Liver (tissue), 8 donors: ENCODE measurements at regions not wholly inside any gene's neighbourhood (a gene's known extent, or its start where the extent isn't known, plus 50 kb on each side); places are given as distances from the start of the nearest gene placed in this dataset.

Experiments used
- DNase-seq: peaks from one replicate; pipeline ENCODE4 v3.0.0-alpha.2; 2017; ENCODE audit warnings: low spot score
- H3K27ac ChIP-seq, 2 donors: one replicate each; pipeline ENCODE4 v1.7.0; 2013; ENCODE audit warnings: inconsistent platforms in 2 of 2, low read length in 2 of 2, control low read depth in 1 of 2, low read depth in 1 of 2, mild to moderate bottlenecking in 1 of 2
- H3K27me3 ChIP-seq, 4 donors: one replicate each; pipeline versions ENCODE4 v1.6.1 to v1.7.0; 2013; ENCODE audit warnings: low read length in 3 of 4, inconsistent platforms in 1 of 4, mild to moderate bottlenecking in 1 of 4, moderate library complexity in 1 of 4; ENCODE audit not compliant: control insufficient read depth in 4 of 4, insufficient read depth in 4 of 4
- H3K36me3 ChIP-seq, 4 donors: one replicate each; pipeline versions ENCODE4 v1.6.1 to v1.7.0; 2013; ENCODE audit warnings: low read length in 3 of 4, mild to moderate bottlenecking in 3 of 4, low read depth in 1 of 4, moderate library complexity in 1 of 4; ENCODE audit not compliant: control insufficient read depth in 4 of 4, insufficient read depth in 3 of 4
- H3K4me1 ChIP-seq, 4 donors: one replicate each; pipeline versions ENCODE4 v1.6.1 to v1.7.0; 2013; ENCODE audit warnings: low read length in 3 of 4, mild to moderate bottlenecking in 3 of 4, moderate library complexity in 1 of 4; ENCODE audit not compliant: control insufficient read depth in 4 of 4, insufficient read depth in 4 of 4
- H3K4me3 ChIP-seq, 3 donors: one replicate each; pipeline versions ENCODE4 v1.6.1 to v1.7.0; 2013; ENCODE audit warnings: low read length in 3 of 3, control low read depth in 1 of 3, low read depth in 1 of 3, mild to moderate bottlenecking in 1 of 3
- H3K9ac ChIP-seq, 2 donors: one replicate each; pipeline ENCODE4 v1.7.0; 2013; ENCODE audit warnings: low read length in 2 of 2, mild to moderate bottlenecking in 2 of 2, moderate library complexity in 2 of 2, control low read depth in 1 of 2, low read depth in 1 of 2
- H3K9me3 ChIP-seq, 4 donors: one replicate each; pipeline versions ENCODE4 v1.6.1 to v1.7.0; 2013; ENCODE audit warnings: low read length in 3 of 4; ENCODE audit not compliant: control insufficient read depth in 4 of 4
- EGR1 ChIP-seq, 2 donors: IDR thresholded peaks; 2 replicates each; pipeline ENCODE4 v1.6.1; 2016 to 2018; ENCODE audit warnings: antibody characterized with exemption in 2 of 2, low read depth in 2 of 2
- FOXA1 ChIP-seq: IDR thresholded peaks from 2 replicates; pipeline ENCODE4 v1.6.1; 2016; ENCODE audit warnings: antibody characterized with exemption
- FOXA2 ChIP-seq: IDR thresholded peaks from 2 replicates; pipeline ENCODE4 v1.6.1; 2016; ENCODE audit warnings: antibody characterized with exemption
- GABPA ChIP-seq, 2 donors: IDR thresholded peaks in 1 of 2; conservative IDR thresholded peaks in 1 of 2; 2 replicates each; pipeline ENCODE4 v1.6.1; 2016; ENCODE audit warnings: antibody characterized with exemption in 2 of 2, mild to moderate bottlenecking in 1 of 2, moderate library complexity in 1 of 2
- HNF4A ChIP-seq, 2 donors: conservative IDR thresholded peaks; 2 replicates each; pipeline ENCODE4 v1.6.1; 2016; ENCODE audit warnings: antibody characterized with exemption in 2 of 2, mild to moderate bottlenecking in 2 of 2
- HNF4G ChIP-seq: IDR thresholded peaks from 2 replicates; pipeline ENCODE4 v1.6.1; 2016; ENCODE audit warnings: antibody characterized with exemption
- JUND ChIP-seq, 2 donors: IDR thresholded peaks; 2 replicates each; pipeline ENCODE4 v1.6.1; 2016; ENCODE audit warnings: antibody characterized with exemption in 2 of 2
- NR2F2 ChIP-seq: IDR thresholded peaks from 2 replicates; pipeline ENCODE4 v1.6.1; 2016; ENCODE audit warnings: antibody characterized with exemption
- RAD21 ChIP-seq, 2 donors: IDR thresholded peaks; 2 replicates each; pipeline ENCODE4 v1.6.1; 2016; ENCODE audit warnings: antibody characterized with exemption in 2 of 2, mild to moderate bottlenecking in 2 of 2
- RXRA ChIP-seq, 2 donors: IDR thresholded peaks; 2 replicates each; pipeline ENCODE4 v1.6.1; 2017 to 2018; ENCODE audit warnings: antibody characterized with exemption in 2 of 2, mild to moderate bottlenecking in 1 of 2
- SP1 ChIP-seq: IDR thresholded peaks from 2 replicates; pipeline ENCODE4 v1.6.1; 2018; ENCODE audit warnings: antibody characterized with exemption, mild to moderate bottlenecking
- TAF1 ChIP-seq: conservative IDR thresholded peaks from 2 replicates; pipeline ENCODE4 v1.6.1; 2016; ENCODE audit warnings: antibody characterized with exemption, mild to moderate bottlenecking
- YY1 ChIP-seq: IDR thresholded peaks from 2 replicates; pipeline ENCODE4 v1.6.1; 2016; ENCODE audit warnings: antibody characterized with exemption, mild to moderate bottlenecking
- WGBS: extraction: QIAGEN DNeasy Blood & Tissue Kit; methylation state at CpG from one replicate; pipeline ENCODE4 v1.1.7; 2013; 5-methylcytosine and 5-hydroxymethylcytosine counted together
- TF ChIP-seq, protein P1 (sequence below): fragments of 150-350 bp; IDR thresholded peaks from 2 replicates; pipeline ENCODE4 v1.5.1; 2017; ENCODE audit warnings: improper control_type of control experiment, low read depth, low read length; ENCODE audit not compliant: missing input control
- TF ChIP-seq, protein P2 (sequence below): IDR thresholded peaks from 2 replicates; pipeline ENCODE4 v1.6.1; 2016; ENCODE audit warnings: antibody characterized with exemption
- TF ChIP-seq, protein P3 (sequence below): IDR thresholded peaks from 2 replicates; pipeline ENCODE4 v1.6.1; 2016; ENCODE audit warnings: antibody characterized with exemption
- TF ChIP-seq, protein P4 (sequence below): IDR thresholded peaks from 2 replicates; pipeline ENCODE4 v1.6.1; 2016; ENCODE audit warnings: antibody characterized with exemption
- TF ChIP-seq, protein P5 (sequence below): IDR thresholded peaks from 2 replicates; pipeline ENCODE4 v1.6.1; 2016; ENCODE audit warnings: antibody characterized with exemption, mild to moderate bottlenecking
- donor health status: healthy.
- donor health status: healthy.
- donor health status: healthy.
- donor health status: healthy.
- donor health status: healthy.

DNA sequence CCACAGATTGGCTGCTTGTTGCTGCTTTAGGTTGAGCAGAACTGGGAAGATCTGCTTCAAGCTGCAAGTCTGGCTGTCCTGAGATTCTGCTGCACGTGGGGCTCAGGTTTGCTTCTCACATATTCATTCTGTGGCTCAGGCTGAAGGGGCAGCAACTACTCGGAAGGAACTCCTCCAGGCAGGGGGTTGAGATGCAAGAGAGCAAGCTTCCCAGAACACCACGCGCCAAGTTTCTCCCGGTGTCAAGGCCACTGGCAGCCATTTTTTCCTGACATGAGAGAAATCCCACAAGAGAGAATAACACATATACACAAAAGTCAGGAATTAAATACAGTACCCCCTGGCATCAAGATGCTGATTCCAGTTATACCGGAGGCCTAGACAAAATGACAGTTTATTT is 887.6 kb upstream of the SLC10A2 start (continued):
- TF ChIP-seq, protein P1, sequence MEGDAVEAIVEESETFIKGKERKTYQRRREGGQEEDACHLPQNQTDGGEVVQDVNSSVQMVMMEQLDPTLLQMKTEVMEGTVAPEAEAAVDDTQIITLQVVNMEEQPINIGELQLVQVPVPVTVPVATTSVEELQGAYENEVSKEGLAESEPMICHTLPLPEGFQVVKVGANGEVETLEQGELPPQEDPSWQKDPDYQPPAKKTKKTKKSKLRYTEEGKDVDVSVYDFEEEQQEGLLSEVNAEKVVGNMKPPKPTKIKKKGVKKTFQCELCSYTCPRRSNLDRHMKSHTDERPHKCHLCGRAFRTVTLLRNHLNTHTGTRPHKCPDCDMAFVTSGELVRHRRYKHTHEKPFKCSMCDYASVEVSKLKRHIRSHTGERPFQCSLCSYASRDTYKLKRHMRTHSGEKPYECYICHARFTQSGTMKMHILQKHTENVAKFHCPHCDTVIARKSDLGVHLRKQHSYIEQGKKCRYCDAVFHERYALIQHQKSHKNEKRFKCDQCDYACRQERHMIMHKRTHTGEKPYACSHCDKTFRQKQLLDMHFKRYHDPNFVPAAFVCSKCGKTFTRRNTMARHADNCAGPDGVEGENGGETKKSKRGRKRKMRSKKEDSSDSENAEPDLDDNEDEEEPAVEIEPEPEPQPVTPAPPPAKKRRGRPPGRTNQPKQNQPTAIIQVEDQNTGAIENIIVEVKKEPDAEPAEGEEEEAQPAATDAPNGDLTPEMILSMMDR: no peak
- no peak for TF ChIP-seq JUND (IDR thresholded peaks at IDR 0.05)

DNA sequence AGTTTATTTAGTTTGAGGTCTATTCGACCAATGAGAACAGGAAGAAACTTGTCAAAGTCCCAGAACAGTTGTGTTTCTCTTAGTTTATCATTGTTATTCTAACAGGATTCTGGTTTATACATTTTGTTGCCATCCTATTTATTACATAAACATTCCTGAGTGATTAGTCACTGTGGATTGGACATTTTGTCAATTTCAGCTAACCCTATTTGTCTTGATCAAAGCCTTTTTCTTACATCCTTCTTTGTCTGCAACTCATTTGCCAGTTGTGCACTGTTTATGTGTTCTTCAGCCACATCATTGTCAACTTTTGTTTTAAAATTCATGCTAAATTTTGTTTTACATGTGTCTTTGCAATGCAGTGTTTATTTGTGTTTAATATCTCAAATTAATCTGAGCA is 886.0 kb upstream of the SLC10A2 start:
- H3K27ac ChIP-seq: no peak overlapping the region
- H3K36me3 ChIP-seq: no peaks in the 10 kb centered on the region
- H3K27me3 ChIP-seq: no peaks in the 10 kb centered on the region
- no peak for DNase-seq
- TF ChIP-seq, protein P2, sequence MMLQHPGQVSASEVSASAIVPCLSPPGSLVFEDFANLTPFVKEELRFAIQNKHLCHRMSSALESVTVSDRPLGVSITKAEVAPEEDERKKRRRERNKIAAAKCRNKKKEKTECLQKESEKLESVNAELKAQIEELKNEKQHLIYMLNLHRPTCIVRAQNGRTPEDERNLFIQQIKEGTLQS: no peak
- TF ChIP-seq, protein P3, sequence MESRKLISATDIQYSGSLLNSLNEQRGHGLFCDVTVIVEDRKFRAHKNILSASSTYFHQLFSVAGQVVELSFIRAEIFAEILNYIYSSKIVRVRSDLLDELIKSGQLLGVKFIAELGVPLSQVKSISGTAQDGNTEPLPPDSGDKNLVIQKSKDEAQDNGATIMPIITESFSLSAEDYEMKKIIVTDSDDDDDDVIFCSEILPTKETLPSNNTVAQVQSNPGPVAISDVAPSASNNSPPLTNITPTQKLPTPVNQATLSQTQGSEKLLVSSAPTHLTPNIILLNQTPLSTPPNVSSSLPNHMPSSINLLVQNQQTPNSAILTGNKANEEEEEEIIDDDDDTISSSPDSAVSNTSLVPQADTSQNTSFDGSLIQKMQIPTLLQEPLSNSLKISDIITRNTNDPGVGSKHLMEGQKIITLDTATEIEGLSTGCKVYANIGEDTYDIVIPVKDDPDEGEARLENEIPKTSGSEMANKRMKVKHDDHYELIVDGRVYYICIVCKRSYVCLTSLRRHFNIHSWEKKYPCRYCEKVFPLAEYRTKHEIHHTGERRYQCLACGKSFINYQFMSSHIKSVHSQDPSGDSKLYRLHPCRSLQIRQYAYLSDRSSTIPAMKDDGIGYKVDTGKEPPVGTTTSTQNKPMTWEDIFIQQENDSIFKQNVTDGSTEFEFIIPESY: no peak
- TF ChIP-seq HNF4G (no peak), RAD21 (IDR thresholded peaks at IDR 0.05) (no peak), RXRA (IDR thresholded peaks at IDR 0.05) (no peak), YY1 (no peak), TAF1 (no peak), HNF4A (conservative IDR thresholded peaks at IDR 0.05) (no peak), SP1 (no peak), FOXA1 (no peak), NR2F2 (no peak), JUND (IDR thresholded peaks at IDR 0.05) (no peak), EGR1 (IDR thresholded peaks at IDR 0.05; ENCODE audit: low read depth in 2 of 2) (no peak), GABPA (IDR thresholded peaks at IDR 0.05 in 1 of 2, conservative IDR thresholded peaks at IDR 0.05 in 1 of 2) (no peak), FOXA2 (no peak)
- TF ChIP-seq, protein P1: no peak
- TF ChIP-seq, protein P4, sequence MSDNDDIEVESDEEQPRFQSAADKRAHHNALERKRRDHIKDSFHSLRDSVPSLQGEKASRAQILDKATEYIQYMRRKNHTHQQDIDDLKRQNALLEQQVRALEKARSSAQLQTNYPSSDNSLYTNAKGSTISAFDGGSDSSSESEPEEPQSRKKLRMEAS: no peak
- TF ChIP-seq, protein P5, sequence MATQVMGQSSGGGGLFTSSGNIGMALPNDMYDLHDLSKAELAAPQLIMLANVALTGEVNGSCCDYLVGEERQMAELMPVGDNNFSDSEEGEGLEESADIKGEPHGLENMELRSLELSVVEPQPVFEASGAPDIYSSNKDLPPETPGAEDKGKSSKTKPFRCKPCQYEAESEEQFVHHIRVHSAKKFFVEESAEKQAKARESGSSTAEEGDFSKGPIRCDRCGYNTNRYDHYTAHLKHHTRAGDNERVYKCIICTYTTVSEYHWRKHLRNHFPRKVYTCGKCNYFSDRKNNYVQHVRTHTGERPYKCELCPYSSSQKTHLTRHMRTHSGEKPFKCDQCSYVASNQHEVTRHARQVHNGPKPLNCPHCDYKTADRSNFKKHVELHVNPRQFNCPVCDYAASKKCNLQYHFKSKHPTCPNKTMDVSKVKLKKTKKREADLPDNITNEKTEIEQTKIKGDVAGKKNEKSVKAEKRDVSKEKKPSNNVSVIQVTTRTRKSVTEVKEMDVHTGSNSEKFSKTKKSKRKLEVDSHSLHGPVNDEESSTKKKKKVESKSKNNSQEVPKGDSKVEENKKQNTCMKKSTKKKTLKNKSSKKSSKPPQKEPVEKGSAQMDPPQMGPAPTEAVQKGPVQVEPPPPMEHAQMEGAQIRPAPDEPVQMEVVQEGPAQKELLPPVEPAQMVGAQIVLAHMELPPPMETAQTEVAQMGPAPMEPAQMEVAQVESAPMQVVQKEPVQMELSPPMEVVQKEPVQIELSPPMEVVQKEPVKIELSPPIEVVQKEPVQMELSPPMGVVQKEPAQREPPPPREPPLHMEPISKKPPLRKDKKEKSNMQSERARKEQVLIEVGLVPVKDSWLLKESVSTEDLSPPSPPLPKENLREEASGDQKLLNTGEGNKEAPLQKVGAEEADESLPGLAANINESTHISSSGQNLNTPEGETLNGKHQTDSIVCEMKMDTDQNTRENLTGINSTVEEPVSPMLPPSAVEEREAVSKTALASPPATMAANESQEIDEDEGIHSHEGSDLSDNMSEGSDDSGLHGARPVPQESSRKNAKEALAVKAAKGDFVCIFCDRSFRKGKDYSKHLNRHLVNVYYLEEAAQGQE: no peak
- 37% methylated on average over 1 of the region's 1 CpG for WGBS
- no peaks in the 10 kb centered on the region for H3K9me3 ChIP-seq
- no peak overlapping the region for H3K9ac ChIP-seq
- H3K4me1 ChIP-seq: no peaks in the 10 kb centered on the region
- H3K4me3 ChIP-seq: no peak overlapping the region
